ENCODE measurements at regions not wholly inside any gene's neighbourhood (a gene's known extent, or its start where the extent isn't known, plus 50 kb on each side); places are given as distances from the start of the nearest gene placed in this dataset.
"Not testable (repeated sequence)": the region's sequence is repeated elsewhere in the genome, so short reads cannot be mapped to it uniquely, and the experiment has no call there.

- H2AFZ ChIP-seq (ENCODE audit: low read length); POLR2A ChIA-PET; H3K4me2 ChIP-seq (ENCODE audit: low read depth, low read length); in situ Hi-C loops (cut with HindIII; ENCODE audit: extremely low pct_ligation_motif_present, low pct_unique_long_range_greater_than_20kb); H3K36me3 ChIP-seq (replicated peaks in 1 of 2; ENCODE audit: control insufficient read depth in 1 of 2, insufficient read depth in 2 of 2, low read length in 2 of 2); CTCF ChIA-PET (ENCODE audit: low intra/inter-chr PET ratio, low total read pairs); H3K9me3 ChIP-seq (ENCODE audit: low read length); H3K79me2 ChIP-seq (ENCODE audit: insufficient read depth, low read length); H4K20me1 ChIP-seq (ENCODE audit: insufficient read depth, low read length); H3K4me1 ChIP-seq (ENCODE audit: insufficient read depth, low read length); H3K27me3 ChIP-seq (ENCODE audit: control insufficient read depth in 1 of 2, insufficient read depth in 2 of 2, low read length in 2 of 2); FAIRE-seq; ATAC-seq; H3K9ac ChIP-seq (ENCODE audit: insufficient read depth, low read depth, low read length); BruUV-seq (replicated peaks); intact Hi-C loops (cut with micrococcal nuclease; ENCODE audit: unreplicated experiment); DNase-seq (ENCODE audit: low spot score); H3K27ac ChIP-seq (ENCODE audit: extremely low read length, insufficient read depth, low read length); H3K4me3 ChIP-seq (replicated peaks in 1 of 3; ENCODE audit: insufficient read depth in 1 of 3, low read depth in 2 of 3, low read length in 3 of 3): not testable (repeated sequence)
- TF ChIP-seq MAFF (IDR thresholded peaks at IDR 0.05; ENCODE audit: low read depth, low read length): peak; percentile 85
- TF ChIP-seq MAFK (conservative IDR thresholded peaks at IDR 0.05 in 1 of 2, IDR thresholded peaks at IDR 0.05 in 1 of 2; ENCODE audit: low read length in 2 of 2): peak; percentile 81 to 91
- WGBS (ENCODE audit: low lambda C conversion rate): 2% methylated on average over 2 of the region's 2 CpGs
Measured at GRCh38 chr7:153743434-153743833, 308.8 kb upstream of the DPP6 start.

- intact Hi-C loops (cut with micrococcal nuclease; ENCODE audit: unreplicated experiment); H2AFZ ChIP-seq (ENCODE audit: low read length); H3K27me3 ChIP-seq (ENCODE audit: control insufficient read depth in 1 of 2, insufficient read depth in 2 of 2, low read length in 2 of 2); BruUV-seq (replicated peaks); H3K27ac ChIP-seq (ENCODE audit: extremely low read length, insufficient read depth, low read length); H3K4me1 ChIP-seq (ENCODE audit: insufficient read depth, low read length); POLR2A ChIA-PET; H3K36me3 ChIP-seq (replicated peaks in 1 of 2; ENCODE audit: control insufficient read depth in 1 of 2, insufficient read depth in 2 of 2, low read length in 2 of 2); H4K20me1 ChIP-seq (ENCODE audit: insufficient read depth, low read length); in situ Hi-C loops (cut with HindIII; ENCODE audit: extremely low pct_ligation_motif_present, low pct_unique_long_range_greater_than_20kb); H3K9ac ChIP-seq (ENCODE audit: insufficient read depth, low read depth, low read length); DNase-seq (ENCODE audit: low spot score); H3K9me3 ChIP-seq (ENCODE audit: low read length); H3K79me2 ChIP-seq (ENCODE audit: insufficient read depth, low read length); ATAC-seq; CTCF ChIA-PET (ENCODE audit: low intra/inter-chr PET ratio, low total read pairs); H3K4me3 ChIP-seq (replicated peaks in 1 of 3; ENCODE audit: insufficient read depth in 1 of 3, low read depth in 2 of 3, low read length in 3 of 3); FAIRE-seq; H3K4me2 ChIP-seq (ENCODE audit: low read depth, low read length): not testable (repeated sequence)
- WGBS (ENCODE audit: low lambda C conversion rate): 70% methylated on average over 9 of the region's 21 CpGs
Measured at GRCh38 chr7:153747969-153748368, 304.2 kb upstream of the DPP6 start.

GRCh38 chr7:153748885-153749284, 303.3 kb upstream of the DPP6 start:
- H3K4me3 ChIP-seq (replicated peaks in 1 of 3; ENCODE audit: insufficient read depth in 1 of 3, low read depth in 2 of 3, low read length in 3 of 3); in situ Hi-C loops (cut with HindIII; ENCODE audit: extremely low pct_ligation_motif_present, low pct_unique_long_range_greater_than_20kb); H3K27ac ChIP-seq (ENCODE audit: extremely low read length, insufficient read depth, low read length); ATAC-seq; H3K9ac ChIP-seq (ENCODE audit: insufficient read depth, low read depth, low read length); POLR2A ChIA-PET; H4K20me1 ChIP-seq (ENCODE audit: insufficient read depth, low read length); H3K9me3 ChIP-seq (ENCODE audit: low read length); H3K4me1 ChIP-seq (ENCODE audit: insufficient read depth, low read length); DNase-seq (ENCODE audit: low spot score); intact Hi-C loops (cut with micrococcal nuclease; ENCODE audit: unreplicated experiment); CTCF ChIA-PET (ENCODE audit: low intra/inter-chr PET ratio, low total read pairs); H3K79me2 ChIP-seq (ENCODE audit: insufficient read depth, low read length); H3K27me3 ChIP-seq (ENCODE audit: control insufficient read depth in 1 of 2, insufficient read depth in 2 of 2, low read length in 2 of 2); FAIRE-seq; H3K36me3 ChIP-seq (replicated peaks in 1 of 2; ENCODE audit: control insufficient read depth in 1 of 2, insufficient read depth in 2 of 2, low read length in 2 of 2); H2AFZ ChIP-seq (ENCODE audit: low read length); BruUV-seq (replicated peaks); H3K4me2 ChIP-seq (ENCODE audit: low read depth, low read length): not testable (repeated sequence)
- WGBS (ENCODE audit: low lambda C conversion rate): 53% methylated on average over 13 of the region's 25 CpGs
